ENCODE measurements at regions not wholly inside any gene's neighbourhood (a gene's known extent, or its start where the extent isn't known, plus 50 kb on each side); places are given as distances from the start of the nearest gene placed in this dataset.

DNA sequence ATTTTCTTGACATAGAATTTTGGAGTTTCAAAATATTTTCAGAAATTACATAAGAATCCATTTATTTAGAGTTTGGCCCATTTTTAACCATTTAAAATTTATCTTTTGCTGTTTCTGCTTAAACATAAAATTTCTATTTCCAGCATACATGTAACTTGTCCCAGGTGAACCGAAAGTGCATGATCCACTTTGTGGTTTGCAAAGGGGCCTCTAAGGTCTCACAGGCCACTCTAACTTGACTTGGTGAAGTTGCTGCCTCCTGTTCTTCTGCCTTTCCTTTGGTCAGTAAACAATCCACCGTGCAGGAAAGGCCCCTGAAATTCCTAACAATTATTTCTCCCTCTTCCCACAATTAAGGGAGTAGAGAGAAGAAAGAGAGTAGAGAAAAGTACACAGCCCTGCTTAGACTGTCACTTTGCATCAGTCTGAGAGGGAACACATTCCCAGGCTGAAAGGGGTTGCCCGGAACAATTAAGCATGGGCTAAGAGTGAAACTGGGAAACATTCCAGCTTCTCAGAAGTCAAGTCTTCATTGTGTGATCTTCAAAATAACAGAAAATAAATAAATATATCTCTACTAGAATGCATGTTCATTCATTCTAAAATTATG lies 79.5 kb upstream of the SEMA3A start:
- DNase-seq: no peak

DNA sequence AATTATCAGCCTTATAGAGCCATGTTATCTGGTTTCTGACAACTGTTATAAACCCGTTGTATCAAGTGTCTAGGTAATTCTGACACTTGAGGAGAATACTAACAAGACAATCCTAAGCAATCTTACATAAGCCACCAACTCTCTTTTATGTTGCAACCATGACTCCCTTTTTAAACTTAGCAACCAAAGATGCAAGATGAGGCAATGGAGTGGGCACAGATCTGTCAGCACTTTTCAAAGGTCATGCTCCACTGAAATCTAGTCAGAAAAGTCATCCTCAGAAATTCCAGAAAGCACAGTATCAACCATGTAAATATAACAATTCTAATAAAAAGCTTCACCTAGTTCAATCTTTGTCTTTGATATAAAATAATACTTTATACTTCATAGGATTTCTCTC lies 77.0 kb upstream of the SEMA3A start:
- DNase-seq: no peak

DNA sequence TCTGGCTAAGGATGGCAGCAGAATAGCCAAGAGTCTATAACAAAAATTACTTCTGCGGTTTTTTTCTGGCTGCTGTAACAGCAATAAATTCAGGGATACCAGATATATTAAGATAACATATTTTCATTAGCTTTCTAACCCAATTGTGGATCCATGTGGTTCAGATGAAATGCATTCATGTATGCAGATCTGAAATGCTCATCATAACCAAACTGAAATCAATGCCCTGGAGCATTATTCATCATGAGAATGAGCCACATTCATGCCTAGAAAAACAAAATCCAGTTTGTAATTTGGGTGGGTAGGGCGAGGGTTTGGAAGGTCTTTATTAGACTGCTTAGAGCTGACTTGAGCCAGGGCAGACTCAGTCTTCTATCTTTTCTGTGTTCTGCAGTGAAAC lies 69.8 kb upstream of the SEMA3A start:
- DNase-seq: no peak

DNA sequence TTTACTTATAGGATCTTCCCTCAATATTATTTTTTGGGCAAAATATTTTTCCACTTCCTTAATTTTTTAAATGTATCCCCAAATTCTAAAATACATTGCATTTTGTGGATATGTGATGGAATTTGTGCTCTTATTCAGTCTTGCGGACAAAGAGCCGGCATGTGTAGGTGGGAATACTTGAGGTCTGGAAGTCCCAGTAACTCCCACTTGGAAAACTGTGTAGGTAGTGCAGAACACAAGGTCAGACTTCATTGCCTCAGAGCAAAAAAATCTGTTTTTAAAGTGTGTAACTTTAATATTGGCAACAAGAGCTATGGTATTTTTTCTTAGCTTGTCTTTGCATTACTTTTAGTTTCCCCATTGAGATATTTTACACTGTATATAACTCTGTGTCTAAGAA lies 68.5 kb upstream of the SEMA3A start:
- DNase-seq: no peak

DNA sequence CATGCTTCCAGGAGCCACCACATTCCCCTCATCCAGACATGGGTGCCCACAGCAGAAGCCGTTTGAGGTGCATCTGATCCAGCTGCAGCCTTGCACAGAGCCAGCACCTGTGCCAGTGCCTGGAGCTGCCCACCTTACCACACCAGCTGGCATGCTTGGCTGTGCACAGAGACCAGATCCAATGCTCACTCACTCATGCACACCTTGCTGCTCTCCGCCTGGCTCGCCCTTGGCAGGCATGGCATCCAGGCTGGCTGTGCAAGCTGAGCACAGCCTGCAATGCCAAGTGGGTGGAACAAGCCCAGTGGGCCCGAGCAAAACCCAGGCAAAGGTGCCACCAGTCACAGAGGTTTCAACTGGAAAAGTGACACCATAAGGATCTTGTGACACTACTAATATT lies 66.9 kb upstream of the SEMA3A start:
- DNase-seq: no peak

DNA sequence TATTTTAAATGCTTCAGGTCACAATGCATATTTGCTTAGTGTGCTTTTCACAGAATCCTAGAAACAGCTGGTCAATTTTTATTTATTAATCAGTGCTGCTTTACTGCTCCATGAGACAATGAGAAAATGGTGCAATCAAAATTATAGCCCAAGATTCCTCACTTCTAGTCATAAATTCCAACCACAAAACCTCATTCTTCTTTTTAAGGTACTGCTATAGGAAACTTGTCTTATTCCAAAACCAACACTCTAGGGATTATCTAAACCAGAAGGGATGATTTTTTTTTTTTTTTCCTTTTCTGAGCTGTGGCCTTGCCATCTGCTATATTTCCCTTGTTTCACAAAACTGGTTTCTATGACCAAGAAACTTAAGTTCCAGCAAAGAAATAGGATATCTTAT lies 64.0 kb upstream of the SEMA3A start:
- no peak for DNase-seq

DNA sequence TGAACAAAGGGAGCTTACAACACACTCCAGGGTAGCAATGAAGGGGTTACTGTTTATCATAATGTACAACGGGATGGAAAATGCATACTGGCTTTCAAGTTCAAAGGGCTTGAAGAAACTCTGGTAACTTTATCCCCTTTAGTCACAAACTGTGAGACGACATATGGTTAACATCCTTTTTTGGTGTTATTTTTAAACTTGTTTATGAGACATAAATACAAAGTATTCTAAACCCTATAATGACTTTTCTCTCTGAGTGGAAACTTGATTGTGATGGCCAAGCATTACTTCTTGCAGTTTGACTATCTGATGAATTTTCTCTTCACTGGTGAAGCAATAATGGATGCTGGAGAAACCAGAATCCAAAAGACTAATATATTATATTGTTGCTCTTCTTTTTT lies 62.0 kb upstream of the SEMA3A start:
- no peak for DNase-seq

DNA sequence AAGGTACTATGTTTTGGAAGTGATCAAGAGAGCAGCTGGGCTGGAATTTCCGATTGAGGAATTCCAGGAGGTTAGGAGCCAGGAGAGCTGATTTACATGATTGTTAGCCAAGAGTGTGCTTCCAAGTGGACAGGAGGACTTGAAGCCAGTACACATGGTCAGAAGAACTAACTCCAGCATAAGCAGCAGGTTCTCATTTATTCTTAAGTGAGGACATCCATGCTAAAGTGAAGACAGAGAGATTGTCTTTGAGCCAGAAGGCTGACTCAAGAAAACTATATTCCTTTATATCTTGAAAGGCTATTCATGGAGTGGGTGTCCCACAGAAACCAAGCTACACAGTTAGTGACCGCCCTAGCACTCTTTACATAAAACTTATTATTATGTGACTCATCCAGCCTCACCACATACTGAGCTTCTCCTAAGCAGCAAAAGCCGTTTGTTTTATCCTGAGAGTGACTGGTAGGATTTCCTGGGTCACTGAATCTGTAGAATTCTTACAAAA lies 56.7 kb upstream of the SEMA3A start:
- DNase-seq: no peak

DNA sequence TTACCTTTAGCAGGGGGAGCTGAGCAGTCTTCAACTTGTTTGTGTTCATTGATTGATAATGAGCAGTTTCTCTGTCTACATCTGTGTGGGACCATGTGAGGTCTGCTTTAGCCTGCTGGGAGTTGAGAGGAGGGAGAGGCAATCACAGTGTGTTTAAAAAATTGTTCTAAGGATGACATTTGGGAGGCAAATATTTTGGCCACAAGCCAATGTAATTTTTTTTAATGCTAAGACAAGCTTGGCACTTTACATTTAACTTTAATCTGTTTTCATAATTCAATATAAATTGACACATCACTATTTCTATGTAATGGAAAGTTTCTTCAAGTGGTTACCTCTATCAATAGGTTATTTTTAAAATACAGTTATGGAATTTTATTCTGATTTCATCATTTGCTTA lies 55.9 kb upstream of the SEMA3A start:
- DNase-seq: no peak

DNA sequence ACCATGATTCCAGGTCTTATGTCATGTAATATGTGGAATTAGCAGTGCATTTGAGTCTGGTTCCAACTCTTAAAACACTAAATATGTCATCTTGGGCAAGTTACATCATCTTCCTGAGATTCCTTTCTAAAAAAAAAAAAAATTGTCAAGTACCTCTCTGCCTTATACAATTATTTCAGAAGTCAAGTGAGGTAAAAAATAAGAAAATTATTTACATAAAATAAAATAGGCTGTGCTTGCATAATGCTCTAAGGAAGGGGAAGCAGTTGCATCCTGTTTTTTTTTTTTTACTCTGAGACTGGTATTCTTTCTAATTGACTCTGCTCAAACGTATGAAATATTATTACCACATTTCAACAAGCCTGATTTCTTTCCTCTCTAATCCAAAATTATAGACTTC lies 55.1 kb upstream of the SEMA3A start:
- DNase-seq: no peak

DNA sequence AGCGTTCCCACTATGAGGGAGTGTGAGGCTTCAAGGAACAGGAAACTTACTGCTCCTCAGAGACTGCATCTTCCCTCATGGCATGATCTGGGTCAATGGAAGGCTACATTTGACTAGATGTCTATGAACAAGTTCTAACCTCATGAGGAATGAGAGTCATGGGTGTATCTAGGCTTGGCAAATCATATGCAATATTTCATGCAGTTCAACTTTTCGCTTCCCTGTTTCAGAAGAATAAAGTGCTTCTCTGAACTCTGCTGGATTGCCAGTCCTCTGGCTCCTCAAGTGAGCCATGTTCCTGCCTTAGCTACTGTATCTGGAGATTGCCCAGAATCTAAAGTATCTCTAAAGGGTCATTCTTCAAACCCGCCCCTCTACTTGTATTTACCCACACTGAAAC lies 54.3 kb upstream of the SEMA3A start:
- DNase-seq: no peak

DNA sequence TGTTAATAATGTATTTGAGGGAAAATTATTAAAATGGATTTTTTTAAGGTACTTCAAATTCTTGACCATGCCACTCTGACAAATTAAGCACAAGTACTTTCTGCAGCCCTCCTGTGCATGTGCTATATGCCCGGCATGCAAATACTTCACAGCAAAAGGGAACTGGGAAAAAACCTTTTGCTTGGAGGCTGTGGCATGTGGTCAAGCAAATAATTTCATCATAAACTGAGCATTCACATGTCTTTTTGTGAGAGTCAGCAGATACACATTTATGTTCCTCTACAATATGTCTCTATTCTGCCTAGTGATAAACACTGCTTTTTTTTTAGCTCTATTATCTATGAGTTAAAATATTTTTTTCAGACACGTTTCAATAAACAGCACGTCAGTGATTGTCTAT lies 53.7 kb upstream of the SEMA3A start:
- no peak for DNase-seq

DNA sequence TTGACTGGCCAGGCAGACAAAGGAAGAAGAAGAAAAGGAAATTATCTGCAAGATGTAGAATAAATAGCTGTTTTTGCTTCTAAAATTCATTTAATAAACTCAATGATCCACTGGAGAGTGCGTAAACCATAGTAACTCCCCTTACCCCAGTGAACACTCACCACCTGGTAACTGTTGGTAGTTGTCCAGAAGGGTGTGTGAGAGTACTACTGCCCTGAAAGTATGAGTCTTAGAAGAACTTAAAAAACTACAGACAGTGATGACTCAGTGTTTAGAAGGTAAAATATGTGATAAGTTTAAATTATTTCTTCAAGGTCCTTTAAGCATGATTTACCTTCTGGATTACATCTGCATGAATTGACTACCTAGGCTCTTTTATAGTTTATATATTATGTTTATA lies 53.0 kb upstream of the SEMA3A start:
- no peak for DNase-seq

DNA sequence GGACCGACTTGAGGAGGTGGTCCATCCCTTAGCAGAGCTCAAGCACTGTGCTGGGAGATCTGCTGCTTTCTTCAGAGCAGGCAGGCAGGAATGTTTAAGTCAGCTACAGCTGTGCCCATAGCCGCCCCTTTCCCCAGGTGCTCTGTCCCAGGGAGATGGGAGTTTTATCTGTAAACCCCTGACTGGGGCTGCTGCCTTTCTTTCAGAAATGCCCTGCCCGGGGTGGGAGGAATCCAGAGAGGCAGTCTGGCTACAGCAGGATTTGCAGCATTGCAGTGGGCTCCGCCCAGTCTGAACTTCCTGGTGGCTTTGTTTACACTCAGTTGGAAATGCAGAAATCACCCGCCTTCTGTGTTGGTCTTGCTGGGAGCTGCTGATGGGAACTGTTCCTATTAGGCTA lies 51.2 kb upstream of the SEMA3A start:
- no peak for DNase-seq
